Natural killer cell (primary cell): ENCODE measurements at regions not wholly inside any gene's neighbourhood (a gene's known extent, or its start where the extent isn't known, plus 50 kb on each side); places are given as distances from the start of the nearest gene placed in this dataset.

Experiments used
- ATAC-seq, 3 donors: fragments of 150-1000 bp in 2 of 3; fragments of 200-7000 bp in 1 of 3; cut with Tn5 transposase; 1 replicate in 1 of 3; 2 replicates in 2 of 3; pipeline ENCODE4 v1.10.0; 2021; ENCODE audit warnings: mild to moderate bottlenecking in 2 of 3, moderate library complexity in 2 of 3
- DNase-seq, 2 donors: peaks; one replicate each; pipeline versions ENCODE4 v3.0.0 to v3.0.0-alpha.2; 2013 to 2021; ENCODE audit warnings: mixed read lengths in 1 of 2
- H3K27ac ChIP-seq: one replicate; pipeline ENCODE4 v1.5.1; 2013; ENCODE audit warnings: mild to moderate bottlenecking, low read length
- H3K27me3 ChIP-seq: one replicate; pipeline ENCODE4 v1.6.1; 2013; ENCODE audit warnings: low read length; ENCODE audit not compliant: control insufficient read depth, insufficient read depth
- H3K36me3 ChIP-seq: one replicate; pipeline ENCODE4 v1.6.1; 2013; ENCODE audit warnings: low read length; ENCODE audit not compliant: control insufficient read depth, insufficient read depth
- H3K4me1 ChIP-seq: one replicate; pipeline ENCODE4 v1.6.1; 2013; ENCODE audit warnings: low read length; ENCODE audit not compliant: control insufficient read depth, insufficient read depth
- H3K4me3 ChIP-seq: one replicate; pipeline ENCODE4 v1.5.1; 2013; ENCODE audit warnings: low read length
- H3K9me3 ChIP-seq: one replicate; pipeline ENCODE4 v1.6.1; 2013; ENCODE audit warnings: low read length; ENCODE audit not compliant: control insufficient read depth, insufficient read depth
- H3K27ac Mint-ChIP-seq, 2 donors: one replicate each; pipeline ENCODE4 v1.8.0; 2022; ENCODE audit warnings: mild to moderate bottlenecking in 2 of 2, mixed read lengths in 2 of 2, moderate library complexity in 1 of 2
- H3K27me3 Mint-ChIP-seq, 2 donors: one replicate each; pipeline ENCODE4 v1.8.0; 2022; ENCODE audit warnings: low read depth in 2 of 2, mixed read lengths in 2 of 2
- H3K36me3 Mint-ChIP-seq: one replicate; pipeline ENCODE4 v1.8.0; 2022; ENCODE audit warnings: mixed read lengths
- H3K4me1 Mint-ChIP-seq, 2 donors: one replicate each; pipeline ENCODE4 v1.8.0; 2022; ENCODE audit warnings: mixed read lengths in 2 of 2
- H3K4me3 Mint-ChIP-seq: one replicate; pipeline ENCODE4 v1.8.0; 2022; ENCODE audit warnings: mild to moderate bottlenecking, moderate library complexity, mixed read lengths
- H3K9me3 Mint-ChIP-seq, 2 donors: one replicate each; pipeline ENCODE4 v1.8.0; 2022; ENCODE audit warnings: mixed read lengths in 2 of 2
- CTCF ChIP-seq: fragments of 200-600 bp; IDR thresholded peaks from one replicate; pipeline ENCODE4 v1.8.0; 2022; ENCODE audit warnings: antibody characterized with exemption
- WGBS: methylation state at CpG from one replicate; pipeline ENCODE4 v1.1.7; 2013; ENCODE audit warnings: missing lambda C conversion rate; ENCODE audit not compliant: insufficient coverage; 5-methylcytosine and 5-hydroxymethylcytosine counted together
- intact Hi-C: fragments of 100-400 bp; cut with micrococcal nuclease; formaldehyde crosslinking; loops from one replicate; pipeline ENCODE4 v1.14.2; 2022

- no CpG with 5 or more reads among the region's 1 CpG for WGBS
- intact Hi-C loops = no loop called here
- Mint-ChIP-seq H3K9me3 (peaks cover 9 to 10% of the 10 kb centered on the region in 2 donors), H3K36me3 (peaks cover 5% of the 10 kb centered on the region), H3K4me1 (no peaks in the 10 kb centered on the region), H3K4me3 (no peak overlapping the region), H3K27ac (no peak overlapping the region), H3K27me3 (no peaks in the 10 kb centered on the region)
- Histone ChIP-seq H3K9me3 (peaks cover under 1% of the 10 kb centered on the region), H3K36me3 (no peaks in the 10 kb centered on the region), H3K4me3 (no peak overlapping the region), H3K27me3 (no peaks in the 10 kb centered on the region), H3K4me1 (no peaks in the 10 kb centered on the region), H3K27ac (no peak overlapping the region)
- TF ChIP-seq CTCF = no peak
- DNase-seq (no peak), ATAC-seq (no peak)
Measured at GRCh38 chr6:102655823-102656222, 1262.3 kb downstream of the GRIK2 start.

- intact Hi-C loops = no loop called here
- Histone ChIP-seq H3K36me3 (no peaks in the 10 kb centered on the region), H3K4me1 (no peaks in the 10 kb centered on the region), H3K27ac (no peak overlapping the region), H3K4me3 (no peak overlapping the region), H3K27me3 (no peaks in the 10 kb centered on the region), H3K9me3 (no peaks in the 10 kb centered on the region)
- DNase-seq (no peak), ATAC-seq (no peak)
- Mint-ChIP-seq H3K4me3 (no peak overlapping the region), H3K27me3 (no peaks in the 10 kb centered on the region), H3K4me1 (no peaks in the 10 kb centered on the region), H3K36me3 (peaks cover 7% of the 10 kb centered on the region), H3K9me3 (peaks cover 5 to 10% of the 10 kb centered on the region in 2 donors), H3K27ac (no peak overlapping the region)
- no CpG with 5 or more reads among the region's 2 CpGs for WGBS
- no peak for TF ChIP-seq CTCF
Measured at GRCh38 chr6:102641426-102641825, 1247.9 kb downstream of the GRIK2 start.

- no peaks in the 10 kb centered on the region for H3K4me1 ChIP-seq
- Mint-ChIP-seq H3K4me1 (no peaks in the 10 kb centered on the region), H3K36me3 (no peaks in the 10 kb centered on the region), H3K27ac (no peak overlapping the region), H3K9me3 (peaks cover 7 to 16% of the 10 kb centered on the region in 2 donors), H3K4me3 (no peak overlapping the region), H3K27me3 (no peaks in the 10 kb centered on the region)
- 93% methylated on average over 5 of the region's 5 CpGs for WGBS
- peaks cover 4% of the 10 kb centered on the region for H3K9me3 ChIP-seq
- H3K36me3 ChIP-seq = no peaks in the 10 kb centered on the region
- DNase-seq = no peak
- H3K27ac ChIP-seq = no peak overlapping the region
- no peak for TF ChIP-seq CTCF
- intact Hi-C loops = no loop called here
- ATAC-seq = no peak
- H3K4me3 ChIP-seq = no peak overlapping the region
- no peaks in the 10 kb centered on the region for H3K27me3 ChIP-seq
Measured at GRCh38 chr6:102631921-102632320, 1238.4 kb downstream of the GRIK2 start.

GRCh38 chr6:102623201-102623600 lies 1229.7 kb downstream of the GRIK2 start:
- H3K27ac Mint-ChIP-seq = no peak overlapping the region
- no peak overlapping the region for H3K27ac ChIP-seq
- no peaks in the 10 kb centered on the region for H3K4me1 Mint-ChIP-seq
- no peaks in the 10 kb centered on the region for H3K36me3 ChIP-seq
- no peaks in the 10 kb centered on the region for H3K4me1 ChIP-seq
- H3K9me3 Mint-ChIP-seq = peaks cover 11 to 13% of the 10 kb centered on the region in 2 donors
- H3K4me3 Mint-ChIP-seq = no peak overlapping the region
- intact Hi-C loops = no loop called here
- peaks cover 7% of the 10 kb centered on the region for H3K36me3 Mint-ChIP-seq
- TF ChIP-seq CTCF = no peak
- ATAC-seq (no peak), DNase-seq (no peak)
- no peaks in the 10 kb centered on the region for H3K27me3 ChIP-seq
- no peaks in the 10 kb centered on the region for H3K9me3 ChIP-seq
- H3K4me3 ChIP-seq = no peak overlapping the region
- no peaks in the 10 kb centered on the region for H3K27me3 Mint-ChIP-seq
